Right lung (tissue), 2 donors: ENCODE measurements at regions not wholly inside any gene's neighbourhood (a gene's known extent, or its start where the extent isn't known, plus 50 kb on each side); places are given as distances from the start of the nearest gene placed in this dataset.

ENCODE experiments used
- DNase-seq, 2 donors: peaks; one replicate each; pipeline ENCODE4 v3.0.0-alpha.2; 2013

- DNase-seq: no peak
Measured at GRCh38 chr11:130613396-130613795, 165.0 kb downstream of the ADAMTS15 start.

- DNase-seq: no peak
Measured at GRCh38 chr11:130614591-130614990, 166.1 kb downstream of the ADAMTS15 start.

DNA sequence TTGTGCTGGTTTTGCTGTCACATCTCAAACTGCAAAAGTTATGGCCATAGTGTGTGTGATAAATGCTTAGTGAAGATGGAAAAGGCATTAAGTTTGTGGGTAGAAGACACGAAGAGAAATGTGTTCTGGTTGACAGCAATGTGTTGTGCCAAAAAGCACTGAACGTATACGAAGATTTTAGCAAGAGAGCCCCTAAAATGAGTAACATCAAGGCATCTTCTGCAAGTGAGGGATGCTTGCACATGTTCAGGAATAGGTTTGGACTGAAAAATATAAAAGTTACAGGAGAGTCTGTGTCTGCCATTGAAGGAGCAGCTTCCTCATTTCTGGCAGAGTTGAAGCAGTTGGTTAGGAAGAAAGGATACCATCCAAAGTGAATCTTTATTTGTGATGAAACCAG lies 167.1 kb downstream of the ADAMTS15 start:
- DNase-seq: no peak

- no peak for DNase-seq
Measured at GRCh38 chr11:130616573-130616972, 168.1 kb downstream of the ADAMTS15 start.

GRCh38 chr11:130617001-130617400 lies 168.6 kb downstream of the ADAMTS15 start:
- no peak for DNase-seq

- DNase-seq: no peak
Measured at GRCh38 chr11:130620548-130620947, 172.1 kb downstream of the ADAMTS15 start.

DNA sequence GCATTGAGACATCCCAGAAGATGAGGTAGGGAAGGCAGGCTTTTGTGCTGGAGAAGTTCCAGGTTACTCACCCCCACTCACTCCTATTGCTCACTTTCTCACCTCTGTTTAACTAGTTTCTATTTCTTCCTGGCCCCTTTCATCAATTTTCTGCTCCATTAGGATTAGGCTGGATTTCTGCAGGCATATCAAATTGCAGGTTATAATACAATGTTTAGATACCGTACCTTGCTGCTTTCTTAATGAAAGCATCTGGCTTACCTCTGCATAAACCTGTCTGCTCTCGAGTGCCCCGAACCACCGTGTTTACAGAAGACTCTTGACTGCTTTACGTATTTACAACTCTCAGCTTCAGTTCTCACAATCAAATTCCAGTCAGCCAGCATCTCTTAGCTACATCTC lies 173.7 kb downstream of the ADAMTS15 start:
- DNase-seq: no peak

GRCh38 chr11:130623670-130624668 lies 175.5 kb downstream of the ADAMTS15 start:
- no peak for DNase-seq

DNA sequence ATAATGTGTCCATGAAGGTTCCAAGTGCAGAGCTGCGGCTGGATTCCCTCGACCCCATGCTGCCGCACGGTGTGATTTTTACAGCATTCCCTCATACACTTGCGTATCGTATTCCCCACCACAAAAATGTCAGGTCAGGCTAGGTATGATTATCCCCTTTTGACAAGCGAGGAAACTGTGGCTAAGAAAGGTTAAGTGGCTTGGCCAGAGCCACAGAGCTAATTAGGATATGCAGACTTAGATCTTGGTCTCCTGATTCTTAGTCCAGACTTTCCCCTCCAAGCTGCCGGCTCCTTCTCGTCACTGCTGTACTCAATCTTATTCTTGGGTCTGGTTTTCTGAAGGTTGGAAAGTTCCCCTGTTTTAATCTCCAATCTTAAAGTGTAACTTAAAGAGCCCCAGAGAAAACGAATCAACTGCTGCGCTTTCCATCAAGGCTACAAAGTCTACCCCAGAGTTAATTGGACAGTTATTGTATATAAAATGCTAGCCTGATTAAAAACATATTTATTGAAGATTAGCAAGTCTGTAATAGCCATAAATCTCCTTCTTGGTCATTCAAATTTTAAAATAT lies 176.6 kb downstream of the ADAMTS15 start:
- DNase-seq: no peak

GRCh38 chr11:130625578-130626306 lies 177.3 kb downstream of the ADAMTS15 start:
- DNase-seq: no peak

DNA sequence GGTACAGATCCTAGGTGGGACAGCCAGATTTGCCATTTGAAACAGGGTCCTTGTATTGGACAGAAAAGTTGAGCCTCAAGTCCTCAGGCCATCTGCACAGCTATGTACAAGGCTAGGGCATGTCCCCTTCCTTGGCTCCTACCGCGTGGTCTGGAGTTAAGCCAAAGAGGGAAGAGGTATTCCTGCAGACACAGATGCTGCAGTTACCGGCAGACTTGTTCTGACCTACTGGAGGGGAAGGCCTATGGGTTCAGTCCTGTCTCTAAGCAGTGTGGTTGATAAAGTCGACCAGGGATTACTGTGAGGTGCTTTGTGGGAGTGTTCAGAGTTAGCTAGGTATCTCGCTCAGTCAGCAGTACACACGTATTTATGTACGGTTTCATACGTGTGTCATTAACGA lies 180.6 kb downstream of the ADAMTS15 start:
- no peak for DNase-seq

DNA sequence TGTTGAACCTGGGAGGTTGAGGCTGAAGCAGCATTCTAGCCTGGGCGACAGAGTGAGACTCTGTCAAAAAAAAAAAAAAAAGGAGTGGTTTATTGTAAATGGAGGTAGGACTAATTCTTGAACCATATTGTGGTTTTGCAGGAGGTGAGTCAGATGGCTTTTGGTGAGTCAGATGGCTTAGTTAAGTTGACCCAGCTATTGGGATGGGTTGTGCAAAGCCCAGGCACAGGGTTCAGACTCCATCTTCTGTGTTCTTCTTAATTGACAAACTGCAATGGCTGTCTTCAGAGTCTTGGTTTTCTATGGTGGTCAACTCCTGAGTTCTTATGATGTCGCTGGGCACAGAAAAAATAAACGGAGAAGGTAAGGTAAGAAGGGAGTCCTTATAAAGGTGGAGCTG lies 182.7 kb downstream of the ADAMTS15 start:
- no peak for DNase-seq

- no peak for DNase-seq
Measured at GRCh38 chr11:130633466-130633865, 185.0 kb downstream of the ADAMTS15 start.

- DNase-seq: no peak
Measured at GRCh38 chr11:130634186-130634585, 185.7 kb downstream of the ADAMTS15 start.

DNA sequence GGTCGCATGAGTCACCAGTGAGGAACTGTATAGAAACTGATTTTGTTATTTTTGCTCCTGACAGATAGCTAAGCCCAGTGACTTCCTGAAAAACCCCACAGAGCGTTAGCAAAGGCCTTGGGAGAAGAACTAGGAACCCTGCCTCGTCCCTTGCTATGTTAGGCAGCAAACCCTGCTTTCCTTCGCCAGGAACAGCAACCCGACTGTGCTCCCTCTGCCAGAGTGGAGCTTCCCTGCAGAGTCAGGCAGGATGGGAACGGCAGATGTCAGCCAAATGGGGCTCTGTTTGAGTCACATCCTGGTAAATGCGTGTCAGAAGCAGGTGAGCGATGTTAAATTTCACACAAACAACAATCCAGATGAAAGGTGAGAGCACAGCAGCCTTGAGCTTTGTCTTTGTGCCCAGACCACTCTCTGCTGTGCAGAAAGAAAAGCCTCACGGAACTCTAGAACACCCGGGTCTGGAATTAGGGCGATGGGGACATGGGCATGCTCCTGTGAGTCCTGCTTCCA lies 186.6 kb downstream of the ADAMTS15 start:
- no peak for DNase-seq

DNA sequence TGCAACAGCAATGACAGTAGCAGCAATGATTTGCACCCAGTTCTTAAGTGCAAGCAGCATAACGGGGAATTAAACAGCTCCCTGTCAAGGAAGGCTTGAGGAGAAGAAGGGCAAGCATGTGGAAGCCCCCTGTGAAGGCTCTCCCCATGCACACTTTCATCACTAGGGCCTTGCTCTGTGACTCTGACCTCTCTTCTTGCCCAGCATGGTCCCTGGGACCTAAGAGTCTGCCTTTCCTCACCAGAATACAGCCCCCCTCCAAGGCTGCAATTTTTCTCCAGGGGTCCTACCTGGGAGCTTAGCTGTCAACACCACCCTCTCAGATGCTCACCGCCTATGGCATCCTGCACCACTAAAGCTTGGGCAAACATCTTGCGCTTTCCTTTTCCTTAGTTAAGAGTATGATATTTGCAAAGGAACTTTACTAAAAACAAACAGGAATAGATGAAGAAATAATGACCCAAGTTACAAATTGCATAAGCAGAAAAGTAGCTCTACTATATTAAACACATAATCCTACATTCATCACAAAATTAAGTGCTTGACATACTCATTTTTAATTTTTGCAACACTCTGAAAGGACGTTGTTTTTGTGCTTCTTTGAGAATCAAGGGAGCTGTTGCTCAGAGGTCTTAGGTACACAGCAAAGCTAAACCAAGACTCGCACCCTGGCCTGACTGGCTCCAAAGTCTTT lies 187.6 kb downstream of the ADAMTS15 start:
- no peak for DNase-seq

DNA sequence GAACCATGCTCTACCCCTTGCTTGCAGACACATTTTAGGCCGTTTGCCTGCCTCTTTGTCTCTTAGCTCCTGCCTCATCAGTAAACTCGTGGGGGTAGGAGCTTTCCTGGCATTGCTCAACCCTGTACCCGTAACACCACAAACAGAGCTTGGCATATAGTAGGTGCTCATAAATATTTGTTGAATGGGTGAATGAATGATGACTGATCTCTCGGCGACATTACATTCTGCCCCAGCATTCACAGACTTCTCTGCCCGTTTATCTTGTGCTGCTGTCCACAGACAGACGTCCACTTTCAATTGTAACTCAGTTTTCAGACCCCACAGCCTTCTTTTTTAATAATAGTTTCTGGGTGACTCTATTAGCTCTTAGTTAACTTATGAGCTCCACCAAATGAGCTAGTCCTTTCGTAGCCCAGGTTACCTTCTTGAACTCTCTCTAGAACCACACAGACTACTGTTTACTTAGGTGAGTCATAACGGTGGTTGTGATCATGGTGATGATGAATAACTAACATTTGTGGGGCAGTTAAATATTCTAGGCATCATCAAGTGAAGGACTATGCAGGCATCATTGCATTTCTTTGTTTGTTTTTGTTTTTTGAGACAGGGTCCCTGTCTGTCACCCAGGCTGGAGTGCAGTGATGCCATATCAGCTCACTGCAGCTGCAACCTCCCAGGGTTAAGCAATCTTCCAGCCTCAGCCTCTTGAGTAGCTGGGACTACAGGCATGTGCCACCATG lies 188.4 kb downstream of the ADAMTS15 start:
- DNase-seq: no peak

DNA sequence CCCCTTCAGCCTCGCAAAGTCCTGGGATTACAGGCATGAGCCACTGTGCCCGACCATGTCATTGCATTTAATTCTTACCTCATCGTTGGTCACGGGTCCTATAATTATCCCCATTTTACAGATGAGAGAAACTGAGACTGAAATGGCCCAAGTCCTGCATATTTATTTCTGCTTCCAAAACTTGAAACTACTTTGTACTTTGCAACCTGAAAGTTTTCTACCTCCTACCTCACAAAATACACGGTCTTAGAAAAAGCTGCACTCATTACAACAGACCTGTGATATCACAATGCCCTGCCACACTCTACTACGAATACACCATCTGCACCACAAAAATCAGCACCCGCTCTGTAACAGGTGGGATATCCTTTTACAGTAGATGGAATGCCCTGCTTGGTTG lies 189.1 kb downstream of the ADAMTS15 start:
- no peak for DNase-seq

DNA sequence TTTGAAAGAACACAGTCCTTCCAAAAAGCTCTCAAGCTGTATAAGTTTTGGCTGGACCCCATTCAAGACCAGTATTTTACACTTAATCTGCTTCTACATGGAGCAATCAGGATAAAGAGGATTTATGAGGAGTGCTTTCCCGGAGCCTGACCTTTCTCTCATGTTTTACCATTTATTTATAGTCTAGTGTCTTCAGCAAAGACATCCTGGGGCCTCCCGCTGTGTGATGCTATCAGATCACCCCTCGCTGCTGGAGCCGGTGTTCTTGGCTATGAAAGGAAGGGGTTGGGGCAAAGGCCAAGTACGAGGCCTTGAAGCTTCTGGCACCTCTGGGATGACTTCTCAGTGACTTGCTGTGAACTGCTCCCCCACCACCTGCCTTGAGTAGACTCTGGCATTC lies 189.6 kb downstream of the ADAMTS15 start:
- DNase-seq: peak; percentile 80 to 87

DNA sequence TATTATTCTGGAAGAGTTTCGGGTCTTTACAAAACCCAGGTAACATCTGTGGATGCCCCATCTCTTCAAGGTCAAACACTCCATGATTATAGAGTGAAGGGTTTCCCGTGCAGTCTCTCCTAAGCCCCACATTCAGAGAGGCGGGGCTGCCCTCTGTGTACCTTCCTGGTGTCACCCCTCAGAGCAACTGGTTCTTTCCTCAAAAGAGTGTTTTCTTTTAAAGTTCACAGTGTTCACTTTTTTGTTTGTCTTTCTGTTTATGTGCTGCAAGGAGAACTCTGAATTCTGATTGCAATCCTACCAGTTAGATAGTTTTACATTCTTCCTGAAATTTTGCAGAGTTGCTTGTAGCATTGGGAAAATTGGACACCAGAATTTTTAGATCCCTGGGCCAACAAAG lies 190.2 kb downstream of the ADAMTS15 start:
- no peak for DNase-seq

DNA sequence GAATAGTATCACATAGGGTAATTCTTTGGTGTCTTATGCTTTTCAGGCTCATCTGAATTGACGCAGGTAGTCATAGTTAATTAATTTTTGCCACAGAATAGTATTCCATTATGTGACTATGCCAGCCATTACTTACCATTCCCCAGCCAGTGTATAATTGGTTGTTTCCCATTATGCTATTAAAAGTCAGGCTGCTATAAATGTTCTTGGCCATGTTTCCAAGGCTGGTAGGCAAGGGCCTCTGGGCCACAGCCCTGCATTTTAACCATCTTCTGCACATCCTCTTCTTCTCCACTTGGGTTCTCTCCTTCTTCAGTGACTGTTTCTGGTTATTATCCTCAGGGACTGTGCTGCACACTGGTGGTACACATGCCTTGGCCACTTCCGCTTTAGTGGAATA lies 190.9 kb downstream of the ADAMTS15 start:
- DNase-seq: no peak
